ENCODE measurements at regions not wholly inside any gene's neighbourhood (a gene's known extent, or its start where the extent isn't known, plus 50 kb on each side); places are given as distances from the start of the nearest gene placed in this dataset.

- no peak for TF ChIP-seq CTCF (conservative IDR thresholded peaks at IDR 0.05; ENCODE audit: low read depth, low read length)
- no peak for TF ChIP-seq EZH2 (IDR thresholded peaks at IDR 0.05; ENCODE audit: borderline replicate concordance, low read depth, low read length, poor library complexity, severe bottlenecking)
- Histone ChIP-seq H3K27ac (ENCODE audit: low read depth, low read length, poor library complexity, severe bottlenecking) (no peak overlapping the region), H3K36me3 (ENCODE audit: insufficient read depth, low read length, poor library complexity, severe bottlenecking) (no peaks in the 10 kb centered on the region), H3K4me3 (ENCODE audit: low read depth, low read length, poor library complexity, severe bottlenecking) (no peak overlapping the region), H3K4me1 (ENCODE audit: insufficient read depth, low read length, poor library complexity, severe bottlenecking) (no peaks in the 10 kb centered on the region), H3K27me3 (replicated peaks; ENCODE audit: insufficient read depth, low read depth, low read length, poor library complexity) (no peaks in the 10 kb centered on the region), H3K9me3 (ENCODE audit: low read depth, low read length, poor library complexity, severe bottlenecking) (peaks cover 7% of the 10 kb centered on the region)
- no peak for DNase-seq (ENCODE audit: low spot score)
- ChIA-PET CTCF (no interaction called here), POLR2A (ENCODE audit: low non-redundant PET) (no interaction called here)
- intact Hi-C loops (cut with micrococcal nuclease; ENCODE audit: unreplicated experiment): no loop called here
- no TSS peak for BruUV-seq (replicated peaks)
These were observed 307.5 kb downstream of the ZNF608 start for GRCh38 chr5:124438903-124439281.

GRCh38 chr5:124438026-124438902 is 308.2 kb downstream of the ZNF608 start:
- BruUV-seq (replicated peaks): no TSS peak
- H3K4me1 ChIP-seq (ENCODE audit: insufficient read depth, low read length, poor library complexity, severe bottlenecking): no peaks in the 10 kb centered on the region
- H3K36me3 ChIP-seq (ENCODE audit: insufficient read depth, low read length, poor library complexity, severe bottlenecking): no peaks in the 10 kb centered on the region
- DNase-seq (ENCODE audit: low spot score): no peak
- no peak overlapping the region for H3K4me3 ChIP-seq (ENCODE audit: low read depth, low read length, poor library complexity, severe bottlenecking)
- ChIA-PET POLR2A (ENCODE audit: low non-redundant PET) (no interaction called here), CTCF (no interaction called here)
- H3K27me3 ChIP-seq (replicated peaks; ENCODE audit: insufficient read depth, low read depth, low read length, poor library complexity): no peaks in the 10 kb centered on the region
- H3K9me3 ChIP-seq (ENCODE audit: low read depth, low read length, poor library complexity, severe bottlenecking): peaks cover 7% of the 10 kb centered on the region
- TF ChIP-seq EZH2 (IDR thresholded peaks at IDR 0.05; ENCODE audit: borderline replicate concordance, low read depth, low read length, poor library complexity, severe bottlenecking) (no peak), CTCF (conservative IDR thresholded peaks at IDR 0.05; ENCODE audit: low read depth, low read length) (no peak)
- H3K27ac ChIP-seq (ENCODE audit: low read depth, low read length, poor library complexity, severe bottlenecking): no peak overlapping the region
- intact Hi-C loops (cut with micrococcal nuclease; ENCODE audit: unreplicated experiment): no loop called here

- no TSS peak for BruUV-seq (replicated peaks)
- H3K27me3 ChIP-seq (replicated peaks; ENCODE audit: insufficient read depth, low read depth, low read length, poor library complexity): no peaks in the 10 kb centered on the region
- TF ChIP-seq CTCF (conservative IDR thresholded peaks at IDR 0.05; ENCODE audit: low read depth, low read length) (no peak), EZH2 (IDR thresholded peaks at IDR 0.05; ENCODE audit: borderline replicate concordance, low read depth, low read length, poor library complexity, severe bottlenecking) (no peak)
- peaks cover 7% of the 10 kb centered on the region for H3K9me3 ChIP-seq (ENCODE audit: low read depth, low read length, poor library complexity, severe bottlenecking)
- no peak overlapping the region for H3K27ac ChIP-seq (ENCODE audit: low read depth, low read length, poor library complexity, severe bottlenecking)
- no peaks in the 10 kb centered on the region for H3K4me1 ChIP-seq (ENCODE audit: insufficient read depth, low read length, poor library complexity, severe bottlenecking)
- ChIA-PET POLR2A (ENCODE audit: low non-redundant PET) (no interaction called here), CTCF (no interaction called here)
- no peak overlapping the region for H3K4me3 ChIP-seq (ENCODE audit: low read depth, low read length, poor library complexity, severe bottlenecking)
- DNase-seq (ENCODE audit: low spot score): no peak
- no peaks in the 10 kb centered on the region for H3K36me3 ChIP-seq (ENCODE audit: insufficient read depth, low read length, poor library complexity, severe bottlenecking)
- intact Hi-C loops (cut with micrococcal nuclease; ENCODE audit: unreplicated experiment): no loop called here
These were observed 310.1 kb downstream of the ZNF608 start for GRCh38 chr5:124436294-124436693.
